Keratinocyte (primary cell): ENCODE measurements at regions not wholly inside any gene's neighbourhood (a gene's known extent, or its start where the extent isn't known, plus 50 kb on each side); places are given as distances from the start of the nearest gene placed in this dataset.
"Not testable (repeated sequence)": the region's sequence is repeated elsewhere in the genome, so short reads cannot be mapped to it uniquely, and the experiment has no call there.

Source experiments
- CTCF ChIP-seq, 3 experiments: IDR thresholded peaks in 1 of 3; conservative IDR thresholded peaks in 1 of 3; optimal IDR thresholded peaks in 1 of 3; 2 replicates in 2 of 3; 3 replicates in 1 of 3; pipeline versions ENCODE3 to v1.5.1; 2011; ENCODE audit warnings: low read length in 3 of 3, mild to moderate bottlenecking in 3 of 3, moderate library complexity in 2 of 3, control low read depth in 1 of 3, inconsistent platforms in 1 of 3; ENCODE audit not compliant: insufficient read depth in 2 of 3; ENCODE audit errors: extremely low read depth in 1 of 3
- EZH2 ChIP-seq: IDR thresholded peaks from one replicate; pipeline ENCODE4 v1.6.1; 2012; ENCODE audit warnings: inconsistent platforms, mild to moderate bottlenecking, low read length, moderate library complexity

- not testable (repeated sequence) for TF ChIP-seq CTCF (optimal IDR thresholded peaks at IDR 0.05 in 1 of 3, IDR thresholded peaks at IDR 0.05 in 1 of 3, conservative IDR thresholded peaks at IDR 0.05 in 1 of 3; ENCODE audit: extremely low read depth in 1 of 3, insufficient read depth in 2 of 3, low read length in 3 of 3); EZH2
Measured at GRCh38 chr11:110517381-110517780, 87.6 kb downstream of the FDX1 start.
